H9 (cell line): ENCODE measurements at regions not wholly inside any gene's neighbourhood (a gene's known extent, or its start where the extent isn't known, plus 50 kb on each side); places are given as distances from the start of the nearest gene placed in this dataset.

Experiments
- DNase-seq: peaks from one replicate; pipeline ENCODE4 v3.0.0-alpha.2; 2017
- H2AFZ ChIP-seq: one replicate; pipeline ENCODE4 v1.6.1; 2013; ENCODE audit warnings: mild to moderate bottlenecking, low read length, control low read depth, moderate library complexity
- H2AK5ac ChIP-seq: 2 replicates; pipeline ENCODE4 v1.6.1; 2013; ENCODE audit warnings: low read length, control low read depth, mixed read lengths; ENCODE audit not compliant: insufficient read length
- H2BK120ac ChIP-seq: one replicate; pipeline ENCODE4 v1.6.1; 2013; ENCODE audit warnings: low read depth, mild to moderate bottlenecking, low read length, control low read depth, inconsistent platforms; ENCODE audit not compliant: poor library complexity, severe bottlenecking
- H2BK12ac ChIP-seq: 2 replicates; pipeline ENCODE4 v1.6.1; 2013; ENCODE audit warnings: low read length, control low read depth, mixed read lengths, low read depth; ENCODE audit not compliant: insufficient read length
- H2BK15ac ChIP-seq: 2 replicates; pipeline ENCODE4 v1.6.1; 2013; ENCODE audit warnings: low read depth, low read length, control low read depth
- H2BK20ac ChIP-seq: one replicate; pipeline ENCODE4 v1.6.1; 2013; ENCODE audit warnings: low read depth, mild to moderate bottlenecking, low read length, control low read depth, inconsistent platforms; ENCODE audit not compliant: poor library complexity, severe bottlenecking
- H2BK5ac ChIP-seq: 2 replicates; pipeline ENCODE4 v1.6.1; 2013; ENCODE audit warnings: low read length, control low read depth, mixed read lengths; ENCODE audit not compliant: insufficient read length
- H3K14ac ChIP-seq: 2 replicates; pipeline ENCODE4 v1.6.1; 2013; ENCODE audit warnings: low read length, control low read depth; ENCODE audit not compliant: insufficient read depth
- H3K18ac ChIP-seq: 2 replicates; pipeline ENCODE4 v1.6.1; 2013; ENCODE audit warnings: low read depth, mild to moderate bottlenecking, mixed read lengths, low read length, control low read depth; ENCODE audit not compliant: insufficient read length
- H3K23ac ChIP-seq: 2 replicates; pipeline ENCODE4 v1.6.1; 2013; ENCODE audit warnings: low read length, control low read depth, mixed read lengths, low read depth; ENCODE audit not compliant: insufficient read length
- H3K23me2 ChIP-seq: 2 replicates; pipeline ENCODE4 v1.6.1; 2013; ENCODE audit warnings: low read depth, mild to moderate bottlenecking, mixed read lengths, low read length, control low read depth; ENCODE audit not compliant: insufficient read length, poor library complexity, severe bottlenecking
- H3K27ac ChIP-seq: 2 replicates; pipeline ENCODE4 v1.5.1; 2013; ENCODE audit warnings: low read length, control low read depth, mixed read lengths, low read depth; ENCODE audit not compliant: insufficient read length
- H3K27me3 ChIP-seq: 2 replicates; pipeline ENCODE4 v1.6.1; 2013; ENCODE audit warnings: low read length, control low read depth, inconsistent platforms; ENCODE audit not compliant: insufficient read depth
- H3K4ac ChIP-seq: 2 replicates; pipeline ENCODE4 v1.6.1; 2013; ENCODE audit warnings: low read depth, mild to moderate bottlenecking, control low read depth, inconsistent platforms, low read length, moderate library complexity
- H3K4me1 ChIP-seq: 2 replicates; pipeline ENCODE4 v1.6.1; 2013; ENCODE audit warnings: low read length, control low read depth, inconsistent platforms; ENCODE audit not compliant: insufficient read depth
- H3K4me2 ChIP-seq: 2 replicates; pipeline ENCODE4 v1.6.1; 2013; ENCODE audit warnings: low read length, control low read depth, mixed read lengths; ENCODE audit not compliant: insufficient read length, insufficient read depth
- H3K56ac ChIP-seq: 2 replicates; pipeline ENCODE4 v1.6.1; 2013; ENCODE audit warnings: low read depth, mild to moderate bottlenecking, mixed read lengths, low read length, control low read depth; ENCODE audit not compliant: insufficient read length
- H3K79me1 ChIP-seq: 2 replicates; pipeline ENCODE4 v1.6.1; 2013; ENCODE audit warnings: low read depth, mild to moderate bottlenecking, moderate library complexity, low read length, control low read depth, inconsistent platforms; ENCODE audit not compliant: insufficient read depth, poor library complexity, severe bottlenecking
- H3K79me2 ChIP-seq: 2 replicates; pipeline ENCODE4 v1.6.1; 2013; ENCODE audit warnings: low read length, control low read depth, inconsistent platforms; ENCODE audit not compliant: insufficient read depth
- H3K9ac ChIP-seq: 2 replicates; pipeline ENCODE4 v1.6.1; 2013; ENCODE audit warnings: low read length, control low read depth, mixed read lengths; ENCODE audit not compliant: insufficient read length; ENCODE audit errors: extremely low read depth
- H3K9me3 ChIP-seq: one replicate; pipeline ENCODE4 v1.6.1; 2013; ENCODE audit warnings: low read depth, low read length, inconsistent platforms; ENCODE audit not compliant: control insufficient read depth
- H3T11ph ChIP-seq: one replicate; pipeline ENCODE4 v1.6.1; 2013; ENCODE audit warnings: mild to moderate bottlenecking, low read length, control low read depth, inconsistent platforms
- H4K20me1 ChIP-seq: one replicate; pipeline ENCODE4 v1.6.1; 2013; ENCODE audit not compliant: control insufficient read depth, insufficient read length, insufficient read depth
- H4K5ac ChIP-seq: 2 replicates; pipeline ENCODE4 v1.6.1; 2013; ENCODE audit warnings: low read depth, mild to moderate bottlenecking, mixed read lengths, low read length, control low read depth; ENCODE audit not compliant: insufficient read length
- H4K8ac ChIP-seq: replicated peaks from 2 replicates; pipeline ENCODE4 v1.6.1; 2013; ENCODE audit warnings: low read length, control low read depth, mixed read lengths, low read depth; ENCODE audit not compliant: insufficient read length
- H4K91ac ChIP-seq: 2 replicates; pipeline ENCODE4 v1.6.1; 2013; ENCODE audit warnings: low read depth, mild to moderate bottlenecking, moderate library complexity, mixed read lengths, low read length, control low read depth; ENCODE audit not compliant: insufficient read length
- H3K27ac Mint-ChIP-seq, 3 experiments: 2 replicates in 2 of 3; 3 replicates in 1 of 3; pipeline ENCODE4 v1.8.0; 2020 to 2021; ENCODE audit warnings: mixed read lengths in 3 of 3, mild to moderate bottlenecking in 1 of 3, moderate library complexity in 1 of 3
- H3K27me3 Mint-ChIP-seq: 2 replicates; pipeline ENCODE4 v1.8.0; 2021; ENCODE audit warnings: low read depth, mild to moderate bottlenecking, moderate library complexity, mixed read lengths
- H3K36me3 Mint-ChIP-seq, 3 experiments: 2 replicates in 2 of 3; 3 replicates in 1 of 3; pipeline ENCODE4 v1.8.0; 2020 to 2021; ENCODE audit warnings: low read depth in 3 of 3, mixed read lengths in 3 of 3; ENCODE audit not compliant: insufficient read depth in 1 of 3
- H3K4me1 Mint-ChIP-seq, 2 experiments: 2 replicates each; pipeline ENCODE4 v1.8.0; 2020; ENCODE audit warnings: mixed read lengths in 2 of 2
- H3K4me3 Mint-ChIP-seq, 2 experiments: 2 replicates in 1 of 2; 3 replicates in 1 of 2; pipeline ENCODE4 v1.8.0; 2020 to 2021; ENCODE audit warnings: mild to moderate bottlenecking in 2 of 2, mixed read lengths in 2 of 2, moderate library complexity in 1 of 2
- H3K9me3 Mint-ChIP-seq, 2 experiments: 2 replicates in 1 of 2; 3 replicates in 1 of 2; pipeline ENCODE4 v1.8.0; 2020; ENCODE audit warnings: mild to moderate bottlenecking in 2 of 2, mixed read lengths in 2 of 2, moderate library complexity in 1 of 2
- WGBS: extraction: QIAGEN DNeasy Blood & Tissue Kit; methylation state at CpG from one replicate; pipeline ENCODE4 v1.1.7; 2013; ENCODE audit warnings: missing lambda C conversion rate, low lambda C conversion rate, mixed read lengths; ENCODE audit not compliant: insufficient read length; ENCODE audit errors: extremely low coverage; 5-methylcytosine and 5-hydroxymethylcytosine counted together
- TF ChIP-seq, protein P1 (sequence below): fragments of 200-600 bp; sonication (generic); conservative IDR thresholded peaks from 3 replicates; pipeline ENCODE4 v1.8.0; 2021; ENCODE audit warnings: antibody characterized with exemption, mild to moderate bottlenecking

DNA sequence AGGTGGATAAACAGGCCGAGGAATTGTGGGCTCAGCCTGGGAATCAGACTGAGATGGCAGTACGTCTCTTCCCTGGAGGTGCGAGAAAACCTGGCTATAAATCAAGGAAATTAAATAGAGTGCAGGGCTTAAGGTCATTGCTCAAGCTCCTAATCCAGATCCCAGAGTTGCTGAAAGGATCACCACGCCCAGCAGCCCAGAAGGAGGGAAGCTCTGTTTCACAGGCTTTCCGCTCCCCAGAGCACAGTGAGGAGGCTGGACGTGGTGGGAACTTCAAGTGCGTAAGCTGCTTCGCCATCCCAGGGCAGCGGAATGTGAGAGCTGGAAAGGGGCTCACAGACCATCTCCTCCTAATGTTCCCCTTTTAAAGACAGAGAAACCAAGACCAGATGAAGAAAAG is 651.6 kb upstream of the TBX3 start:
- Histone ChIP-seq H3T11ph (no peak overlapping the region), H3K23me2 (no peaks in the 10 kb centered on the region), H4K8ac (no peak overlapping the region), H3K9ac (no peak overlapping the region), H3K27me3 (no peaks in the 10 kb centered on the region), H4K91ac (no peak overlapping the region), H3K4ac (no peak overlapping the region), H2BK20ac (no peak overlapping the region), H2BK5ac (no peak overlapping the region), H2BK15ac (no peak overlapping the region), H3K79me2 (no peaks in the 10 kb centered on the region), H2BK120ac (no peak overlapping the region), H3K79me1 (no peaks in the 10 kb centered on the region), H2AFZ (no peak overlapping the region), H3K18ac (no peak overlapping the region), H2BK12ac (no peak overlapping the region), H3K56ac (no peak overlapping the region), H2AK5ac (no peak overlapping the region), H3K9me3 (no peaks in the 10 kb centered on the region), H3K4me1 (peaks cover 3% of the 10 kb centered on the region; the same call in 1 of the 2 replicates), H3K27ac (no peak overlapping the region), H3K4me2 (no peak overlapping the region), H3K23ac (no peak overlapping the region), H4K5ac (no peak overlapping the region), H4K20me1 (no peaks in the 10 kb centered on the region), H3K14ac (no peak overlapping the region)
- no peak for DNase-seq
- Mint-ChIP-seq H3K4me1 (peaks cover 18 to 20% of the 10 kb centered on the region in 2 experiments), H3K9me3 (no peaks in the 10 kb centered on the region), H3K27ac (no peak overlapping the region), H3K27me3 (peaks cover 10% of the 10 kb centered on the region), H3K4me3 (no peak overlapping the region), H3K36me3 (no peaks in the 10 kb centered on the region)
- TF ChIP-seq, protein P1, sequence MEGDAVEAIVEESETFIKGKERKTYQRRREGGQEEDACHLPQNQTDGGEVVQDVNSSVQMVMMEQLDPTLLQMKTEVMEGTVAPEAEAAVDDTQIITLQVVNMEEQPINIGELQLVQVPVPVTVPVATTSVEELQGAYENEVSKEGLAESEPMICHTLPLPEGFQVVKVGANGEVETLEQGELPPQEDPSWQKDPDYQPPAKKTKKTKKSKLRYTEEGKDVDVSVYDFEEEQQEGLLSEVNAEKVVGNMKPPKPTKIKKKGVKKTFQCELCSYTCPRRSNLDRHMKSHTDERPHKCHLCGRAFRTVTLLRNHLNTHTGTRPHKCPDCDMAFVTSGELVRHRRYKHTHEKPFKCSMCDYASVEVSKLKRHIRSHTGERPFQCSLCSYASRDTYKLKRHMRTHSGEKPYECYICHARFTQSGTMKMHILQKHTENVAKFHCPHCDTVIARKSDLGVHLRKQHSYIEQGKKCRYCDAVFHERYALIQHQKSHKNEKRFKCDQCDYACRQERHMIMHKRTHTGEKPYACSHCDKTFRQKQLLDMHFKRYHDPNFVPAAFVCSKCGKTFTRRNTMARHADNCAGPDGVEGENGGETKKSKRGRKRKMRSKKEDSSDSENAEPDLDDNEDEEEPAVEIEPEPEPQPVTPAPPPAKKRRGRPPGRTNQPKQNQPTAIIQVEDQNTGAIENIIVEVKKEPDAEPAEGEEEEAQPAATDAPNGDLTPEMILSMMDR, result no peak
- no CpG with 5 or more reads among the region's 9 CpGs for WGBS
